HG02943 (cell line): ENCODE measurements at regions not wholly inside any gene's neighbourhood (a gene's known extent, or its start where the extent isn't known, plus 50 kb on each side); places are given as distances from the start of the nearest gene placed in this dataset.

Experiments used
- ATAC-seq: cut with Tn5 transposase; IDR thresholded peaks from one replicate; pipeline ENCODE4 v1.9.1; 2021; ENCODE audit warnings: mild to moderate bottlenecking, low read depth, moderate library complexity; ENCODE audit not compliant: unreplicated experiment

DNA sequence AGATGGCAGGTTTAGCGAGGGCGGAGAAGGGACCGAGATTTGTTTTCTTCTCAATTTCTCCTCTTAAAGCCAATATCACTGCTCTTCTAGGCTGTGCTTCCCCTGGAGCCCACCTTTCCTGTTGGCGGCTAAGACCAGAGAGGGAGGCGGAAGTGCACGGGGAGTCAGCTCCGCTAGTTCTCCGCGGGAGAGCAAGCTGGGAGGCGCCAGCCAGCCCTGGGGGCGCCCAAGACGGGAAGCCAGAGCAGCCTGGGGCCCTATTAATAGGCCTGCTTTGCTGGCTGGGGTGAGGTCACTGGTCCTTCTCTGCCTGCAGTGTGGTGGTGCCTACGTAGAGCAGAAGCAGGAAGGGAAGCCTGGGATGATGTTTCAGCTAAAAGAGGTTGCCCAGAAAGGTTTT is 61.6 kb downstream of the LSM5 start:
- ATAC-seq = no peak

GRCh38 chr7:32427769-32428291 is 62.4 kb downstream of the LSM5 start:
- ATAC-seq = no peak

DNA sequence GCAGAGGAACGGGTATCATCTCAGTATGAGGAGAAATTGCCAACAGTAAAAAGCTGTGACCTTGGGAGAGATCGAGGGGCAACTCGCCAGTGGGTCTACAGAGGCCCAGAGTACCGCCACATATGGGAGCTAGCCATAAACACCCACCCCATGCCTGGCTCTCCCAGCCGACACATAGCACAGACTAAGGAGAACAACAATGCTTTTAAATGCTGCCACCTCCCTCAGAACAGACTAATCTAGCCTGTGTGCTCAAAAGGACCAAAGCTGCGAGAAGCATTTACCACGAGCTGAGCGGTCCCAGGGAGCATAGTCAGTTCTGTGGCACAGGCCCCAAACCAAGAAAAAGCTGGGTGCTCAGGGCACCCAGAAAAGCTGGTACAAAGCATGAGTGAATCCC is 73.3 kb downstream of the LSM5 start:
- ATAC-seq = no peak

GRCh38 chr7:32415936-32416335 is 74.2 kb downstream of the LSM5 start:
- ATAC-seq = no peak

GRCh38 chr7:32415519-32415918 is 74.7 kb downstream of the LSM5 start:
- no peak for ATAC-seq

- ATAC-seq = no peak
Measured at GRCh38 chr7:32412471-32412870, 77.7 kb downstream of the LSM5 start.

DNA sequence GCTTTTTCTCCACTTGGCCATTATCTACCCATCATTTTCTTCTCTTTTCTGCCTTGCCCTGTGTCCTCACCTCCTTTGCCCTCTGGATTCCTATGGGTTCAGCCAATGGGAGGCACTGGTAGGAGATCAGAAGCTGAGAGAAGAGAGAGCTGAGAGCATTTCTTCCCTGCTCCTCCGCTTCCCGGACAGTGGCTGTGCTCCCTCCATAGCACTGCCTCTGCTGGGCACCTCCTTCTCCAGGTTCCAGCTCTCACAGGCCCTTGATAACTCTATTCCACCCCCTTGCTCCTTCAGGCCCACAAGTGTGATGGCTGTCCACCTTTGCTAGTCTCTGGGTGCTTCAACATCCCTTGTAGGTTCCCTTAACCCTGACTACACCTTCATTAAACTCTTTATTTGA is 79.6 kb downstream of the LSM5 start:
- ATAC-seq = no peak

- ATAC-seq = no peak
Measured at GRCh38 chr7:32406386-32406785, 83.8 kb downstream of the LSM5 start.

DNA sequence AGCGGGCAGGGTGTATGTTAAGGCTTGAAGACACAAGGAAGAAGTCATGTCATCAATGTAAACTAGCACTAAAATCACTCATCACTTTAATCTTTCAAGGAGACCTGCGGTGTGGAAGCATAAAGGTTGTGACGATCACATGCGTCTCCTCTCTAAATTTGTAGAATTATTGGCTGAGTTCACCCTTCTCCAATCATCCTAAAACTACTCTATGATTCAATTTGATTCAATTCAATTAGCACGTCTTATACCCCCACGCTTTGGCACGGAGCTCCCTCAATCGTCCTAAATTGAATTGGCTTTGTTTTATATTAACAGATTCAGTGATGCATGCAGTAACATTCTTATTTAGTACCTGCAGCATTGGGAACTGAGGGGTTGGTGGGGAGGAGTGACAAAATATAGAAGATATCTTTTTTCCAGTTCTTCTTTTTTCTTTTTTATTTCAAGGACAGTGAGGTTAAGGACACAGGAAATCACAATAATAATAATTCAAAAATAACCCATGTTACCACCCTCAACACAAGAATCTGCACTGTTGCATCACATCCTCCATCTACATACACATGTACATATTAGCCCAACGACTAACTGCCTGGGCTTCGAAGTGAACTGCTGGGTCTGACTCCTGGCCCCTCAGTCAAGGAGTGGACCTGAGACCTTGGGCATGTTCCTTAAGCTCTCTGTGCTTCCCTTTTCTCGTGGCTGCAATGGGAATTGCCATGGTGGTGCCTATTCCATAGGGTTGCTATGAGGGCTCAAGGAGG is 86.5 kb downstream of the LSM5 start:
- no peak for ATAC-seq

DNA sequence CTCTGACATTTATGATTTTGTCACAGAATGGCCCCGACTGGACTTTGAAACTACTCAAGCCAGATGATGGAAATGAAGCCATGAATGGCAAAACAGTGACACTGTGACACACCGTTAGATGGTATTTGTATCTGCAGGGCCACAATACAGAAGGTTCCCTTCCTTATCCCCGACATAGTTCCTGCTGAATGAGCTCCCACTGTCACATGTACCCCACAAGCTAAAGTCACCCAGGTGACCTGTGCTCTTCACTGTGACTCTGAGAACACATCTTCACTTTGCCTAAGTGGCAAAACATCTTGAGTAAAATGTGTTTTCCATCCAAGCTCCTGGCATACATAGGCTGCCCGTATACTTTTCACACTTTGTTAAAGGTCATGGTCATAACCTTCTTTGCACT is 89.5 kb downstream of the LSM5 start:
- no peak for ATAC-seq

DNA sequence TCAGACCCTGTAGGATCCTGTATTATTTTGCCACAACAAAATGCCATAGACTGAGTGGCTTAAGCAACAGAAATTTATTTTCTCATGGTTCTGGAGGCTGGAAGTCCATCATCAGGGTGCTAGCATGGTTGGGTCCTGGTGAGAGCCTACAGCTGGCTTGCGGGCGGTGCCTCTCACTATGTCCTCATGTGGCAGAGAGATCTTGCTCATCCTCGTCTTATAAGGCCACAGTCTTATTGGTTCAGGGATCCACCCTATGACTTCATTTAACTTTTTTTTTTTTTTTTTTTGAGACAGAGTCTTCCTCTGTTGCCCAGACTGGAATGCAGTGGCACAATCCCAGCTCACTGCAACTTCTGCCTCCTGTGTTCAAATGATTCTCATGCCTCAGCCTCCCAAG is 90.9 kb downstream of the LSM5 start:
- ATAC-seq = no peak

DNA sequence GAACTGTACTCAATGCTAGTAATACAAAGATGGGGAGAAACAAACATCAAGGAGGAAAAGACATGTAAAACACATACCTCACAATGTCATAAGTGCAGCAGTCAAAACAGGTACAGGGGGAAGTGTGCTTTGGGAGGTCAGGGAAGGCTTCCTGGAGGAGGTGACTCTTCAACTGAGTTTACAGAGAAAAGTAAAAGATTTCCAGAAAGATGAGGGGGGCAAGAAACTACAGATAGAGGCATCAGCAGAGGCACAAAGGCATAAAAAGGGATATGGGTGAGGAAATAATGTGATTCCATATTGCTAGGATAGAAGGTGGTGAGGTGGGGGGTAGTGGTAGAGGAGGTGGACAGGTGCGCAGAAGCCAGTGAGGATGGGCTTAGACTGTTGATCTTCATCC is 95.0 kb downstream of the LSM5 start:
- ATAC-seq = no peak

DNA sequence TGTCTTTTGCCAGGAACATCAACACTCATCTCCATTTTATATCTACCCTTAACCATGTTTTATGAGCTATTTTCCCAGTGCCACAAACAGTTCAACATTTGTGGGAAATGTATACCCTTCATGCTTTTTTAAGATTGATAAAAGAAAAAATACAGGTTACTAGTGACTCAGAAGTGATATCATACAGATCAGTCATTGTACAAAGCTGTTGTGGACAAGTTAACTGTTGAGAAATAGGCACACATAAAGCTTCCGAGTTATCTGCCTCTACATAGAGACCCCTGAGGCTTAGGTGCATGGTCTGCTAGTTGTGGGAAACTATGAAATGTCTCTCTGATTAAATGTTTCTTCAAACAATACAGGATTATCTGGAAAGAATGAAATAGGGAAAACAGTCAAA is 96.3 kb downstream of the LSM5 start:
- ATAC-seq = no peak

DNA sequence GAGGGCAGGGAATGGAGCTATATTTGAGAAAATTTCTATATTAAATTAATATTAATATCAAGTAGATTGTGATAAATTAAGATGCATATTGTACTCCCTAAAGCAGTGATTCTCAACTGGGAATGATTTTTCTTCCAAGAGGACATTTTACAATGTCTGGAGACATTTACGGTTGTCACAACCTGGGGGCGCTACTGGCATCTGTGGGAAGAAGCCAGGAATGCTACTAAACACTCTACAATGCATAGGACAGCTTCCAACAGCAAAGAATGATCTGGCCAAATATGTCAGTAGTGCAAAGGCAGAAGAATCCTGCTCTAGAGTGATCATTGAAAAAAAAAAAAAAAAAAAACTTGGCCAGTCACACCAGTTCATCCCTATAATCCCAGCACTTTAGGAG is 100.0 kb downstream of the LSM5 start:
- ATAC-seq = no peak

GRCh38 chr7:32385316-32385956 is 104.7 kb downstream of the LSM5 start:
- ATAC-seq = no peak

- no peak for ATAC-seq
Measured at GRCh38 chr7:32381024-32381601, 109.1 kb downstream of the LSM5 start.

DNA sequence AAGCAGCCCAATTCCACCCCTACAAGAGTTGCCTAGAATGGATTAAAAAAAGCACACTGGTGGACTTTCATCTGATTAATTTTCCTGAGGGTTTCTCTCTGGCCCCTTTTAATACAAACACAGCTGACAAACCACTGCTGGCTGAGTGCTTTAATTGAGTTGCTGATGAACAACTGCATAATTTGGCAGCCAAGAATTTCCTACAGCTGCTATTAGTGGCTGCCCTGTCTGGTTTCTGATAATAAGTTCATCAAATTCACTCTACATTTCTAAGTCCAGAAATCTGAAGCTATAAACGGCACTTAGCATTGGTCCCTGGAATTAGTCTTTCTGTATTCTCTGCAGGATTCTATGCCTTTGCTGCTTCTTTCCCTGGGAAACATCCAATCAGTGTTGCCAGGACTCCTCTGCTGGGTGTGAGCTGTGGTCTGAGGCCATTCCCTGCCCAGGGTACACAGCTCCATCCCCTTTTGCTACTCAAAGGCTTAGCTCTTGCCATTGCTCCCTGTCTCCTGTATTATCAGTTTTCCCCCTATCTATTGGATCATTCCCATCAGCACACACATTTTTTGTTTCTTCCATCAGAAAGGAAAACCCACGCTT is 110.6 kb downstream of the LSM5 start:
- ATAC-seq = no peak

DNA sequence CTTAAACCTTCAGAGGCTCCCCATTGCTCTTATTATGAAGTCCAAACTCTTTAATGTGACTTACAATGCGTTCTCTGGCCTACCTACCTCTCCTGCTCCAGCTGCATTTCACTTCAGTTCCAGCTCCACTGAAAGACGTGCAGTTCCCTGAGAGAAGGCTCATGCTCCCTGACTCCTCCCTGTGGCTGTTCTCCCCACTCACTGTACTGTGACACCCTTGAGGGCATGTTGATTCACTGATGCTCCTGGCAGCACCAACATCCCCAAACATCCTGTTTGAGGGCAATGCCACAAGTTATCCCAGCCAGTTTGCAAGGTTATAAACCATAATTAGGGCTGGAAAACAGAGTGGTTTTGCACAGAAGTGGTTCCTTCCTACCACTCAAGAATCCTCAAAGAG is 111.2 kb downstream of the LSM5 start:
- no peak for ATAC-seq

GRCh38 chr7:32364581-32364980 is 125.6 kb downstream of the LSM5 start:
- no peak for ATAC-seq

GRCh38 chr7:32360127-32360526 is 130.1 kb downstream of the LSM5 start:
- ATAC-seq = no peak

DNA sequence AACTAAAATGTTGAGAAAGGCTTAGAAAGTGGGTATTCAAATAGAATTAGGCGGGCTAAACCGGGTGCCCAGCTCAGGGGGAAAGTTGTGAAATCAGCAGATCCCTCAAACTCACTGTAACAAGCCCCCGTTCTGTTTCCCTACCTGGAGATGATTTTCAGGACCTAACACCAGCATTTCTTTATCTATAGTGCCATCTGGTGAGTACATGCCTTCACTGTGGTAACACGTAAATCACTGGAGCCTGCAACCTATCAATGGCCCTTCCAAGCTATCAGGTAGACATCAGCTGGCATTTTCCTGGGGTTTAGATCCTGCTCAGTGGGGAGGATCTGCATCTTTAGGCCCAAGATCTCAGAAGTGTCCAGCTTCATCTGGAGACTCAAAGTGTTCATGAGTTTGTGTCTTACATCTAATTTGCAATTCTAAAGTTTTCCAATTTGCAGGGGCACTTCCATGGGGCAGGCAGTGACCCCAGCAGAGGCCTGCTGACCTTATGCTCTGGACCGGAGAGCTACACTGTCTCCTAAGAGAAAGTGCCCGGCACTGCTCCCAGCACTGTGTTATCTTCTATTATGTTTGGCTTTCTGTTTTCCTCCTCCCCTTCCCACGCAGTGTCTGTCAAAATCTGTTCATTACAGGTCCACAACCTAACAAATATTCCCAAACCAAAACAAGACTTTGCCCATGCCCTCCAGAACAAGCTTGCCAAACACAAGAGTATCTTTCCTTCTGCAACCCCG is 132.5 kb downstream of the LSM5 start:
- ATAC-seq = no peak
